Hypothalamus (tissue), 51 donors: ENCODE measurements at regions not wholly inside any gene's neighbourhood (a gene's known extent, or its start where the extent isn't known, plus 50 kb on each side); places are given as distances from the start of the nearest gene placed in this dataset.

Experiments used
- DNase-seq, 51 donors: peaks; one replicate each; lab custom pipeline; 2025; lab: John Stamatoyannopoulos, UW

- no peak for DNase-seq
Measured at GRCh38 chr12:92294676-92295440, 149.2 kb upstream of the BTG1 start.

- DNase-seq = no peak
Measured at GRCh38 chr12:92292016-92292415, 146.4 kb upstream of the BTG1 start.

GRCh38 chr12:92290886-92291285 is 145.2 kb upstream of the BTG1 start:
- DNase-seq = no peak

- DNase-seq = no peak
Measured at GRCh38 chr12:92290350-92290695, 144.7 kb upstream of the BTG1 start.

- no peak for DNase-seq
Measured at GRCh38 chr12:92289629-92290349, 144.1 kb upstream of the BTG1 start.

- DNase-seq = peak in 15 of 51 donors; percentile 2 to 49 (median 10)
Measured at GRCh38 chr12:92288561-92288960, 142.9 kb upstream of the BTG1 start.

GRCh38 chr12:92278378-92278828 is 132.8 kb upstream of the BTG1 start:
- DNase-seq = no peak

- DNase-seq = no peak
Measured at GRCh38 chr12:92277795-92278194, 132.1 kb upstream of the BTG1 start.

GRCh38 chr12:92276276-92276675 is 130.6 kb upstream of the BTG1 start:
- no peak for DNase-seq

- DNase-seq = no peak
Measured at GRCh38 chr12:92275443-92276154, 130.0 kb upstream of the BTG1 start.

- no peak for DNase-seq
Measured at GRCh38 chr12:92273076-92273475, 127.4 kb upstream of the BTG1 start.

GRCh38 chr12:92272061-92272964 is 126.7 kb upstream of the BTG1 start:
- DNase-seq = no peak

- no peak for DNase-seq
Measured at GRCh38 chr12:92271341-92271740, 125.7 kb upstream of the BTG1 start.

GRCh38 chr12:92270521-92270920 is 124.9 kb upstream of the BTG1 start:
- no peak for DNase-seq

GRCh38 chr12:92268946-92269345 is 123.3 kb upstream of the BTG1 start:
- DNase-seq = no peak

GRCh38 chr12:92261692-92262091 is 116.0 kb upstream of the BTG1 start:
- DNase-seq = no peak

GRCh38 chr12:92261071-92261470 is 115.4 kb upstream of the BTG1 start:
- DNase-seq = no peak

GRCh38 chr12:92259696-92260251 is 114.1 kb upstream of the BTG1 start:
- no peak for DNase-seq

- DNase-seq = no peak
Measured at GRCh38 chr12:92259291-92259690, 113.6 kb upstream of the BTG1 start.

- DNase-seq = no peak
Measured at GRCh38 chr12:92257261-92257660, 111.6 kb upstream of the BTG1 start.
